Neuronal stem cell (in vitro differentiated cells): ENCODE measurements at regions not wholly inside any gene's neighbourhood (a gene's known extent, or its start where the extent isn't known, plus 50 kb on each side); places are given as distances from the start of the nearest gene placed in this dataset.
"Not testable (repeated sequence)": the region's sequence is repeated elsewhere in the genome, so short reads cannot be mapped to it uniquely, and the experiment has no call there.

Source experiments
- DNase-seq: peaks from one replicate; pipeline ENCODE4 v3.0.0-alpha.2; 2013; ENCODE audit warnings: low spot score
- H2AFZ ChIP-seq: one replicate; pipeline ENCODE4 v1.6.1; 2013; ENCODE audit warnings: mild to moderate bottlenecking, low read length, inconsistent platforms
- H2AK5ac ChIP-seq: 2 replicates; pipeline ENCODE4 v1.6.1; 2013; ENCODE audit warnings: low read depth, mild to moderate bottlenecking, inconsistent platforms, low read length, moderate library complexity, mixed read lengths
- H2BK120ac ChIP-seq: 2 replicates; pipeline ENCODE4 v1.6.1; 2013; ENCODE audit warnings: low read depth, mild to moderate bottlenecking, inconsistent platforms, low read length, moderate library complexity, mixed read lengths
- H2BK12ac ChIP-seq: one replicate; pipeline ENCODE4 v1.6.1; 2013; ENCODE audit warnings: low read length, inconsistent platforms
- H2BK15ac ChIP-seq: 2 replicates; pipeline ENCODE4 v1.6.1; 2013; ENCODE audit warnings: mild to moderate bottlenecking, low read length, inconsistent platforms, mixed read lengths
- H2BK5ac ChIP-seq: one replicate; pipeline ENCODE4 v1.6.1; 2013; ENCODE audit warnings: inconsistent platforms, mild to moderate bottlenecking, low read length, moderate library complexity
- H3K14ac ChIP-seq: one replicate; pipeline ENCODE4 v1.6.1; 2013; ENCODE audit warnings: low read length, inconsistent platforms
- H3K18ac ChIP-seq: 2 replicates; pipeline ENCODE4 v1.6.1; 2013; ENCODE audit warnings: low read length, inconsistent platforms
- H3K23ac ChIP-seq: 2 replicates; pipeline ENCODE4 v1.6.1; 2013; ENCODE audit warnings: low read depth, mild to moderate bottlenecking, mixed read lengths, low read length, inconsistent platforms; ENCODE audit not compliant: poor library complexity
- H3K27ac ChIP-seq: replicated peaks from 3 replicates; pipeline ENCODE4 v1.5.1; 2013; ENCODE audit warnings: low read length, inconsistent platforms
- H3K27me3 ChIP-seq, 3 experiments: 2 replicates each; pipeline ENCODE4 v1.6.1; 2013; ENCODE audit warnings: low read length in 3 of 3, mild to moderate bottlenecking in 2 of 3, inconsistent platforms in 1 of 3, low read depth in 1 of 3, mixed read lengths in 1 of 3, moderate library complexity in 1 of 3; ENCODE audit not compliant: control insufficient read depth in 3 of 3, insufficient read depth in 3 of 3
- H3K36me3 ChIP-seq, 2 donors: replicated peaks in 1 of 2; 2 replicates each; pipeline ENCODE4 v1.6.1; 2013; ENCODE audit warnings: low read length in 2 of 2; ENCODE audit not compliant: control insufficient read depth in 2 of 2, insufficient read depth in 2 of 2
- H3K4ac ChIP-seq: 2 replicates; pipeline ENCODE4 v1.6.1; 2013; ENCODE audit warnings: inconsistent platforms, mild to moderate bottlenecking, low read length, moderate library complexity
- H3K4me1 ChIP-seq, 2 donors: 1 replicate in 1 of 2; 2 replicates in 1 of 2; pipeline ENCODE4 v1.6.1; 2013; ENCODE audit warnings: low read length in 2 of 2, low read depth in 1 of 2; ENCODE audit not compliant: control insufficient read depth in 2 of 2, insufficient read depth in 1 of 2
- H3K4me2 ChIP-seq: one replicate; pipeline ENCODE4 v1.6.1; 2013; ENCODE audit warnings: mild to moderate bottlenecking, low read length, inconsistent platforms; ENCODE audit not compliant: insufficient read depth, poor library complexity, severe bottlenecking
- H3K4me3 ChIP-seq, 2 donors: 2 replicates each; pipeline ENCODE4 v1.5.1; 2013; ENCODE audit warnings: low read length in 2 of 2, mild to moderate bottlenecking in 2 of 2, inconsistent platforms in 1 of 2, moderate library complexity in 1 of 2
- H3K79me1 ChIP-seq: one replicate; pipeline ENCODE4 v1.6.1; 2013; ENCODE audit warnings: low read depth, mild to moderate bottlenecking, inconsistent platforms, low read length, moderate library complexity
- H3K9ac ChIP-seq: one replicate; pipeline ENCODE4 v1.6.1; 2013; ENCODE audit warnings: mild to moderate bottlenecking, low read depth, low read length, inconsistent platforms; ENCODE audit not compliant: poor library complexity
- H3K9me3 ChIP-seq, 2 donors: replicated peaks in 1 of 2; 2 replicates each; pipeline versions ENCODE3 to v1.6.1; 2013; ENCODE audit warnings: low read length in 2 of 2, mild to moderate bottlenecking in 2 of 2, inconsistent platforms in 1 of 2, low read depth in 1 of 2, mixed read lengths in 1 of 2, moderate library complexity in 1 of 2; ENCODE audit not compliant: control insufficient read depth in 2 of 2, insufficient read depth in 1 of 2
- H4K8ac ChIP-seq: one replicate; pipeline ENCODE4 v1.6.1; 2013; ENCODE audit warnings: low read depth, mild to moderate bottlenecking, inconsistent platforms, low read length, moderate library complexity
- H4K91ac ChIP-seq: one replicate; pipeline ENCODE4 v1.6.1; 2013; ENCODE audit warnings: low read length, low read depth, mild to moderate bottlenecking, inconsistent platforms; ENCODE audit not compliant: poor library complexity
- WGBS, 2 donors: extraction: QIAGEN DNeasy Blood & Tissue Kit; methylation state at CpG; one replicate each; pipeline ENCODE4 v1.1.7; 2013; ENCODE audit warnings: missing lambda C conversion rate in 2 of 2, mixed read lengths in 1 of 2; ENCODE audit not compliant: insufficient read length in 2 of 2, insufficient replicate concordance in 1 of 2; ENCODE audit errors: extremely low coverage in 2 of 2; 5-methylcytosine and 5-hydroxymethylcytosine counted together

DNA sequence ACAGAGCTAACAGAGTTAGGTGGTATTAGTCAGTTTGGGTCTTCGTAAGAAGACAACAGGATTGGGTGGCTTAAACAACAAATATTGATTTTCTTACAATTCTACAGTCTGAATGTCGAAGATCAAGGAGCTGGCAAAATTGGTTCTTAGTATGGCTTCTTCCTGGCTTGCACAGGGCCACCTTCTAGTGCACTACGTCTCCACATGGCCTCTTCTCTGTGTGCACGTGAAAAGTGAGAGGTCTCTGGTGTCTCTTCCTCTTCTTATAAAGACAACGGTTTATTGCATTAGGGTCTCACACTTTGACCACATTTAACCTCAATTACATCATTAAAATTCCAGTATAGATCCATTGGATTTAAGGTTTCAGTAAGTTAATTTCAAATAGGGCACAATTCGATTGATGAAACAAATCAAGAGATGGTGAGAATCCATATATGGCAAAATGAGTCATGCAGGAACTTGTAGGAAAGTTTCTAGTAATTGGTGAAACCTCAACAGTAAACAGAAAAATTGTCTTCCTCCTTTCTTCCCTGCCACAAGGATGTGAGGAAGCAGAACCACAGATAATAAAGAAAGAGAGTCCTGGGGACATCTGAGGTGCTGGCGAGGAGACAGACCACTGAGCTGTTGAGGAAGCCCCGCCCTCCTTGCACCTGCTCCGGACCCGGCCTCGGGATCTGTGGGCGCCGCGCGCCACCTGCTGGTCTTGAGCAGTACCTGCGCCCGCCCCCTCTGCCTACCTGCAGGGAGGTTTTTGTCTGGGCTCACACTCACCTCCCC is 846.7 kb downstream of the TMEM121 start:
- Histone ChIP-seq H3K14ac (no peak overlapping the region), H3K9ac (no peak overlapping the region), H3K36me3 (no peaks in the 10 kb centered on the region), H2BK120ac (no peak overlapping the region), H3K23ac (no peak overlapping the region), H3K27me3 (no peaks in the 10 kb centered on the region), H3K18ac (no peak overlapping the region), H2AK5ac (no peak overlapping the region), H3K4me3 (no peak overlapping the region), H3K4me1 (no peaks in the 10 kb centered on the region), H4K8ac (no peak overlapping the region), H2AFZ (no peak overlapping the region), H3K79me1 (no peaks in the 10 kb centered on the region), H4K91ac (no peak overlapping the region), H2BK5ac (no peak overlapping the region), H3K4ac (no peak overlapping the region), H3K4me2 (no peak overlapping the region), H2BK12ac (no peak overlapping the region), H3K9me3 (peaks cover 0 to 19% of the 10 kb centered on the region in 2 donors), H2BK15ac (no peak overlapping the region), H3K27ac (no peak overlapping the region)
- WGBS, 2 donors = no CpG with 5 or more reads among the region's 17 CpGs
- DNase-seq = no peak

DNA sequence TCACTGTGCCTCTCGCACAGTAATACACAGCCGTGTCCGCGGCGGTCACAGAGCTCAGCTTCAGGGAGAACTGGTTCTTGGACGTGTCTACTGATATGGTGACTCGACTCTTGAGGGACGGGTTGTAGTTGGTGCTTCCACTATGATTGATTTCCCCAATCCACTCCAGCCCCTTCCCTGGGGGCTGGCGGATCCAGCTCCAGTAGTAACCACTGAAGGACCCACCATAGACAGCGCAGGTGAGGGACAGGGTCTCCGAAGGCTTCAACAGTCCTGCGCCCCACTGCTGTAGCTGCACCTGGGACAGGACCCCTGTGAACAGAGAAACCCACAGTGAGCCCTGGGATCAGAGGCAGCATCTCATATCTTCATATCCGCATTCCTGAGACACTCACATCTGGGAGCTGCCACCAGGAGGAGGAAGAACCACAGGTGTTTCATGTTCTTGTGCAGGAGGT is 847.3 kb downstream of the TMEM121 start:
- not testable (repeated sequence) for H4K91ac ChIP-seq, H2BK120ac ChIP-seq, H3K4ac ChIP-seq, H2BK15ac ChIP-seq, H3K4me2 ChIP-seq, H2AK5ac ChIP-seq, H3K79me1 ChIP-seq, H2AFZ ChIP-seq, H3K23ac ChIP-seq, H3K9ac ChIP-seq, DNase-seq, H3K4me1 ChIP-seq, H3K36me3 ChIP-seq, H2BK12ac ChIP-seq, H3K4me3 ChIP-seq, H2BK5ac ChIP-seq, H3K14ac ChIP-seq, H3K18ac ChIP-seq, H4K8ac ChIP-seq, H3K27me3 ChIP-seq, H3K27ac ChIP-seq
- H3K9me3 ChIP-seq = peaks cover 0 to 23% of the 10 kb centered on the region in 2 donors
- WGBS, 2 donors = no CpG with 5 or more reads among the region's 13 CpGs

DNA sequence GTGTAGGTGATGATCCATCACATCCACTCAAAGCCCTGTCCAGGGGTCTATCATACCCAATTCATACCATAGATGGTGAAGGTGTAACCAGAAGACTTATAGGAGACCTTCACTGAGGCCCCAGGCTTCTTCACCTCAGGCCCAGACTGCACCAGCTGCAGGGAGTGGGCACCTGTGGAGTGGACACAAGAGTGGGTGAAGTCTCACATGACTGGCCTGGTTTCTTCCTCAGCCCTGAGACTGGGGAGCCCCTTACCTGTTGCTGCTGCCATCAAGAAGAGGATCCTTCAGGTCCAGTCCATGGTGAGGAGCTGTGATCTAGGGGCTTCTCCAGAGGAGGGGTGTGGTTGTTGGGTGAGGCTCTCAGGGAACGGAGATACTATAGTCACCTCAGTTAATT is 851.0 kb downstream of the TMEM121 start:
- no peak overlapping the region for H3K18ac ChIP-seq
- H3K36me3 ChIP-seq = no peaks in the 10 kb centered on the region
- H3K9ac ChIP-seq = no peak overlapping the region
- no peak overlapping the region for H2BK120ac ChIP-seq
- no peaks in the 10 kb centered on the region for H3K4me1 ChIP-seq
- H2BK5ac ChIP-seq = no peak overlapping the region
- H3K4me3 ChIP-seq = peak overlapping the region in 1 of 2 donors; percentile 4
- no peak overlapping the region for H3K14ac ChIP-seq
- no peak overlapping the region for H3K4me2 ChIP-seq
- H2AK5ac ChIP-seq = no peak overlapping the region
- no peak overlapping the region for H3K23ac ChIP-seq
- H3K9me3 ChIP-seq = peaks cover 0 to 25% of the 10 kb centered on the region in 2 donors
- H2BK15ac ChIP-seq = no peak overlapping the region
- no peak for DNase-seq
- no peak overlapping the region for H2BK12ac ChIP-seq
- H3K27me3 ChIP-seq = no peaks in the 10 kb centered on the region
- no peaks in the 10 kb centered on the region for H3K79me1 ChIP-seq
- WGBS, 2 donors = no CpG with 5 or more reads among the region's 1 CpG
- H4K8ac ChIP-seq = no peak overlapping the region
- no peak overlapping the region for H4K91ac ChIP-seq
- H2AFZ ChIP-seq = no peak overlapping the region
- no peak overlapping the region for H3K27ac ChIP-seq
- no peak overlapping the region for H3K4ac ChIP-seq

GRCh38 chr14:106378191-106378590 is 851.8 kb downstream of the TMEM121 start:
- WGBS, 2 donors = no CpG with 5 or more reads among the region's 3 CpGs

More at GRCh38 chr14:106378191-106378590, 851.8 kb downstream of the TMEM121 start:
- Histone ChIP-seq H3K36me3 (no peaks in the 10 kb centered on the region), H2BK15ac (no peak overlapping the region), H3K9ac (no peak overlapping the region), H2AFZ (no peak overlapping the region), H3K14ac (no peak overlapping the region), H2BK5ac (no peak overlapping the region), H3K4me3 (no peak overlapping the region), H3K4me2 (no peak overlapping the region), H4K91ac (no peak overlapping the region), H3K27ac (no peak overlapping the region), H3K4ac (no peak overlapping the region), H2AK5ac (no peak overlapping the region), H3K18ac (no peak overlapping the region), H3K4me1 (no peaks in the 10 kb centered on the region), H3K27me3 (no peaks in the 10 kb centered on the region), H3K23ac (no peak overlapping the region), H3K9me3 (peaks cover 0 to 26% of the 10 kb centered on the region in 2 donors), H2BK12ac (no peak overlapping the region), H3K79me1 (no peaks in the 10 kb centered on the region), H4K8ac (no peak overlapping the region), H2BK120ac (no peak overlapping the region)
- DNase-seq = no peak
